HepG2 (cell line): ENCODE measurements at regions not wholly inside any gene's neighbourhood (a gene's known extent, or its start where the extent isn't known, plus 50 kb on each side); places are given as distances from the start of the nearest gene placed in this dataset.

ENCODE experiments used
- ATAC-seq: fragments of 200-7000 bp; cut with Tn5 transposase; 3 replicates; pipeline ENCODE4 v1.9.1; 2020; ENCODE audit warnings: mild to moderate bottlenecking, moderate library complexity
- BruUV-seq: library from RNA; stranded (reverse); fragments of 400-500 nt; replicated peaks from 2 replicates; lab custom pipeline; 2021; lab: Mats Ljungman, UMichigan
- CTCF ChIA-PET: fragments of 300-600 bp; formaldehyde crosslinking; extraction: SDS; loops from one replicate; lab custom pipeline; 2021; ENCODE audit warnings: low total read pairs, inconsistent platforms, low intra/inter-chr PET ratio; lab: Yijun Ruan, JAX
- POLR2A ChIA-PET: fragments of 350-600 bp; sonication (Branson Sonifier 250); formaldehyde crosslinking; loops from one replicate; lab custom pipeline; 2020; ENCODE audit warnings: antibody characterized with exemption, inconsistent platforms; lab: Yijun Ruan, JAX
- DNase-seq: peaks from one replicate; pipeline ENCODE4 v3.0.0-alpha.2; 2015; ENCODE audit warnings: low spot score
- FAIRE-seq: peaks from 3 replicates; lab custom pipeline; 2011; peaks lifted over from hg19 to GRCh38; lab: Jason Lieb, UNC
- H2AFZ ChIP-seq: one replicate; pipeline ENCODE4 v1.6.1; 2011; ENCODE audit warnings: low read length, inconsistent platforms
- H3K27ac ChIP-seq: fragments of 300-600 bp; 3 replicates; pipeline ENCODE4 v1.8.0; 2011; ENCODE audit warnings: mixed run types, mild to moderate bottlenecking, mixed read lengths, low read length, inconsistent platforms; ENCODE audit not compliant: insufficient read depth; ENCODE audit errors: extremely low read length
- H3K27me3 ChIP-seq, 2 experiments: fragments of 200-600 bp in 1 of 2; 2 replicates in 1 of 2; 3 replicates in 1 of 2; pipeline versions ENCODE4 v1.6.0 to v1.8.0; 2011; ENCODE audit warnings: low read length in 2 of 2, mild to moderate bottlenecking in 2 of 2, moderate library complexity in 2 of 2, inconsistent platforms in 1 of 2; ENCODE audit not compliant: insufficient read depth in 2 of 2, control insufficient read depth in 1 of 2
- H3K36me3 ChIP-seq, 2 experiments: fragments of 200-600 bp in 1 of 2; replicated peaks in 1 of 2; 2 replicates in 1 of 2; 3 replicates in 1 of 2; pipeline versions ENCODE4 v1.5.1 to v1.8.0; 2011; ENCODE audit warnings: low read length in 2 of 2, inconsistent platforms in 1 of 2; ENCODE audit not compliant: insufficient read depth in 2 of 2, control insufficient read depth in 1 of 2
- H3K4me1 ChIP-seq: 2 replicates; pipeline ENCODE4 v1.5.1; 2012; ENCODE audit warnings: low read length, inconsistent platforms; ENCODE audit not compliant: insufficient read depth
- H3K4me2 ChIP-seq: 2 replicates; pipeline ENCODE4 v1.6.0; 2011; ENCODE audit warnings: low read depth, low read length, inconsistent platforms
- H3K4me3 ChIP-seq, 3 experiments: fragments of 200-600 bp in 1 of 3; sonication (generic), shearing (Covaris generic) in 1 of 3; replicated peaks in 1 of 3; 2 replicates each; pipeline ENCODE4 v1.5.1; 2011 to 2016; ENCODE audit warnings: low read length in 3 of 3, inconsistent platforms in 2 of 3, low read depth in 2 of 3, mild to moderate bottlenecking in 2 of 3, control low read depth in 1 of 3, mixed read lengths in 1 of 3; ENCODE audit not compliant: insufficient read depth in 1 of 3
- H3K79me2 ChIP-seq: one replicate; pipeline ENCODE4 v1.6.1; 2011; ENCODE audit warnings: low read length, inconsistent platforms; ENCODE audit not compliant: insufficient read depth
- H3K9ac ChIP-seq: 2 replicates; pipeline ENCODE4 v1.6.0; 2011; ENCODE audit warnings: mild to moderate bottlenecking, low read depth, low read length, inconsistent platforms; ENCODE audit not compliant: insufficient read depth
- H3K9me3 ChIP-seq: 2 replicates; pipeline ENCODE4 v1.5.1; 2012; ENCODE audit warnings: mild to moderate bottlenecking, low read length
- H4K20me1 ChIP-seq: 2 replicates; pipeline ENCODE4 v1.6.0; 2011; ENCODE audit warnings: inconsistent platforms, mild to moderate bottlenecking, low read length, moderate library complexity; ENCODE audit not compliant: insufficient read depth
- CREM ChIP-seq, 2 experiments: sonication (generic) in 1 of 2; formaldehyde crosslinking in 1 of 2; IDR thresholded peaks; 2 replicates each; pipeline versions ENCODE4 v1.4.0 to v1.6.1; 2016 to 2020; ENCODE audit warnings: antibody characterized with exemption in 1 of 2, mild to moderate bottlenecking in 1 of 2, missing genetic modification reagents in 1 of 2
- EHMT2 ChIP-seq: fragments of 200-600 bp; sonication (generic); IDR thresholded peaks from 2 replicates; pipeline ENCODE4 v1.7.0; 2017; ENCODE audit warnings: antibody characterized with exemption, low read depth, low read length, borderline replicate concordance
- FOSL2 ChIP-seq: sonication (generic); formaldehyde crosslinking; IDR thresholded peaks from 2 replicates; pipeline ENCODE4 v1.4.0; 2020; ENCODE audit warnings: missing genetic modification reagents
- HNRNPH1 ChIP-seq: fragments of 200-400 bp; formaldehyde crosslinking; optimal IDR thresholded peaks from 2 replicates; pipeline ENCODE3; 2017; ENCODE audit warnings: mild to moderate bottlenecking, low read depth, low read length
- HNRNPL ChIP-seq: fragments of 200-400 bp; formaldehyde crosslinking; IDR thresholded peaks from 2 replicates; pipeline ENCODE4 v1.6.1; 2017; ENCODE audit warnings: mild to moderate bottlenecking, low read depth, low read length
- HNRNPUL1 ChIP-seq: fragments of 200-400 bp; formaldehyde crosslinking; IDR thresholded peaks from 2 replicates; pipeline ENCODE4 v1.6.1; 2017; ENCODE audit warnings: low read depth, mild to moderate bottlenecking, low read length, moderate library complexity
- HOMEZ ChIP-seq: IDR thresholded peaks from 2 replicates; pipeline ENCODE4 v1.6.1; 2016; ENCODE audit warnings: low read depth
- HOXD1 ChIP-seq: sonication (generic); formaldehyde crosslinking; IDR thresholded peaks from 2 replicates; pipeline ENCODE4 v1.5.0; 2020; ENCODE audit warnings: missing genetic modification reagents
- KLF13 ChIP-seq: sonication (generic); formaldehyde crosslinking; IDR thresholded peaks from 2 replicates; pipeline ENCODE4 v1.4.0; 2020; ENCODE audit warnings: mild to moderate bottlenecking, missing genetic modification reagents
- RBAK ChIP-seq: sonication (generic); formaldehyde crosslinking; IDR thresholded peaks from 2 replicates; pipeline ENCODE4 v1.5.1; 2020; ENCODE audit warnings: mild to moderate bottlenecking, missing genetic modification reagents
- TRIM24 ChIP-seq: sonication (generic); formaldehyde crosslinking; IDR thresholded peaks from 2 replicates; pipeline ENCODE4 v1.8.0; 2022; ENCODE audit warnings: mild to moderate bottlenecking, missing genetic modification reagents
- ZFP90 ChIP-seq: sonication (generic); formaldehyde crosslinking; IDR thresholded peaks from 2 replicates; pipeline ENCODE4 v1.8.0; 2022; ENCODE audit warnings: missing genetic modification reagents, mild to moderate bottlenecking, inconsistent platforms, borderline replicate concordance
- ZMAT5 ChIP-seq: sonication (generic); formaldehyde crosslinking; IDR thresholded peaks from 2 replicates; pipeline ENCODE4 v1.5.0; 2020; ENCODE audit warnings: mild to moderate bottlenecking, low read depth, missing genetic modification reagents, borderline replicate concordance
- ZNF121 ChIP-seq: sonication (generic); formaldehyde crosslinking; IDR thresholded peaks from 2 replicates; pipeline ENCODE4 v1.5.0; 2020; ENCODE audit warnings: mild to moderate bottlenecking, missing genetic modification reagents
- ZNF205 ChIP-seq: IDR thresholded peaks from 2 replicates; pipeline ENCODE4 v1.6.1; 2018; ENCODE audit warnings: missing biosample characterization, missing genetic modification reagents
- ZNF549 ChIP-seq: sonication (generic); formaldehyde crosslinking; IDR thresholded peaks from 2 replicates; pipeline ENCODE4 v1.5.0; 2020; ENCODE audit warnings: missing genetic modification reagents
- ZNF589 ChIP-seq: sonication (generic); formaldehyde crosslinking; conservative IDR thresholded peaks from 2 replicates; pipeline ENCODE4 v1.8.0; 2022; ENCODE audit warnings: mild to moderate bottlenecking, moderate library complexity, missing genetic modification reagents
- ZNF605 ChIP-seq: sonication (generic); formaldehyde crosslinking; IDR thresholded peaks from 2 replicates; pipeline ENCODE4 v1.8.0; 2022; ENCODE audit warnings: mild to moderate bottlenecking, missing genetic modification reagents
- ZNF839 ChIP-seq: sonication (generic); formaldehyde crosslinking; IDR thresholded peaks from 2 replicates; pipeline ENCODE4 v1.4.0; 2020; ENCODE audit warnings: missing genetic modification reagents, mild to moderate bottlenecking, borderline replicate concordance
- WGBS: methylation state at CpG from one replicate; pipeline ENCODE4 v1.1.6; 2017; ENCODE audit warnings: low lambda C conversion rate; 5-methylcytosine and 5-hydroxymethylcytosine counted together
- in situ Hi-C: cut with HindIII; loops from 2 replicates; pipeline ENCODE4 v1.10.0; 2017; ENCODE audit warnings: low pct_unique_long_range_greater_than_20kb; ENCODE audit not compliant: extremely low pct_ligation_motif_present
- intact Hi-C: fragments of 100-400 bp; cut with micrococcal nuclease; formaldehyde crosslinking; loops from one replicate; pipeline ENCODE4 v1.10.0; 2022; ENCODE audit not compliant: unreplicated experiment
- TF ChIP-seq, protein P1 (sequence below), 2 experiments: sonication (generic) in 1 of 2; formaldehyde crosslinking in 1 of 2; IDR thresholded peaks; 2 replicates each; pipeline versions ENCODE4 v1.4.0 to v1.6.1; 2018 to 2020; ENCODE audit warnings: missing genetic modification reagents in 2 of 2, borderline replicate concordance in 1 of 2, low read depth in 1 of 2, mild to moderate bottlenecking in 1 of 2, missing biosample characterization in 1 of 2

- H3K4me3 ChIP-seq = peak overlapping the region in 1 of 3 experiments; percentile 78; a peak in 2 of 6 replicates
- H3K4me2 ChIP-seq = peak overlapping the region; percentile 94
- no peaks in the 10 kb centered on the region for H3K36me3 ChIP-seq
- TF ChIP-seq ZNF121 (CRISPR knock-in tag) (peak; percentile 50; the same call in 1 of the 2 replicates), FOSL2 (CRISPR knock-in tag) (no peak), CREM (IDR thresholded peaks at IDR 0.05) (no peak), CREM (CRISPR knock-in tag; IDR thresholded peaks at IDR 0.05) (no peak), HOMEZ (no peak), HNRNPL (0 out of 2 replicates have a peak, but pooled peaks have one; percentile 40), ZNF205 (CRISPR knock-in tag) (no peak), HNRNPUL1 (no peak), KLF13 (CRISPR knock-in tag) (no peak), ZNF589 (CRISPR knock-in tag) (no peak), ZNF839 (CRISPR knock-in tag) (no peak), HNRNPH1 (no peak), HOXD1 (CRISPR knock-in tag) (no peak), ZNF605 (CRISPR knock-in tag) (peak; percentile 87; the same call in 1 of the 2 replicates), EHMT2 (no peak), ZFP90 (0 out of 2 replicates have a peak, but pooled peaks have one; percentile 9), ZNF549 (CRISPR knock-in tag) (no peak), ZMAT5 (CRISPR knock-in tag) (no peak), RBAK (CRISPR knock-in tag) (no peak; the same call in 1 of the 2 replicates), TRIM24 (CRISPR knock-in tag) (peak; percentile 35; the same call in 1 of the 2 replicates)
- TF ChIP-seq, protein P1, sequence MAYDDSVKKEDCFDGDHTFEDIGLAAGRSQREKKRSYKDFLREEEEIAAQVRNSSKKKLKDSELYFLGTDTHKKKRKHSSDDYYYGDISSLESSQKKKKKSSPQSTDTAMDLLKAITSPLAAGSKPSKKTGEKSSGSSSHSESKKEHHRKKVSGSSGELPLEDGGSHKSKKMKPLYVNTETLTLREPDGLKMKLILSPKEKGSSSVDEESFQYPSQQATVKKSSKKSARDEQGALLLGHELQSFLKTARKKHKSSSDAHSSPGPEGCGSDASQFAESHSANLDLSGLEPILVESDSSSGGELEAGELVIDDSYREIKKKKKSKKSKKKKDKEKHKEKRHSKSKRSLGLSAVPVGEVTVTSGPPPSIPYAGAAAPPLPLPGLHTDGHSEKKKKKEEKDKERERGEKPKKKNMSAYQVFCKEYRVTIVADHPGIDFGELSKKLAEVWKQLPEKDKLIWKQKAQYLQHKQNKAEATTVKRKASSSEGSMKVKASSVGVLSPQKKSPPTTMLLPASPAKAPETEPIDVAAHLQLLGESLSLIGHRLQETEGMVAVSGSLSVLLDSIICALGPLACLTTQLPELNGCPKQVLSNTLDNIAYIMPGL (CRISPR knock-in tag; IDR thresholded peaks at IDR 0.05; ENCODE audit: borderline replicate concordance in 1 of 2, low read depth in 1 of 2) = 0 out of 4 replicates have a peak, but pooled peaks of 1 of the 2 experiments have one; percentile 13
Measured at GRCh38 chr20:50309764-50310672, 119.4 kb downstream of the CEBPB start.

More at GRCh38 chr20:50309764-50310672, 119.4 kb downstream of the CEBPB start:
- intact Hi-C loops (loop anchor here (5.0 to 10.0 kb wide), 3 partner anchors 38 to 185 kb away; no protein-coding TSS in a partner anchor), in situ Hi-C loops (no loop called here)
- H3K27me3 ChIP-seq = no peaks in the 10 kb centered on the region
- DNase-seq (no peak), ATAC-seq (no peak), FAIRE-seq (no peak)
- peak overlapping the region; percentile 75 for H3K27ac ChIP-seq
- 77% methylated on average over 18 of the region's 20 CpGs for WGBS
- H4K20me1 ChIP-seq = no peaks in the 10 kb centered on the region
- H3K9ac ChIP-seq = peak overlapping the region; percentile 87
- no peaks in the 10 kb centered on the region for H3K9me3 ChIP-seq
- peaks cover 53% of the 10 kb centered on the region for H3K4me1 ChIP-seq
- CTCF ChIA-PET = interaction anchor here (1.2 kb wide), 1 partner anchor 31 kb away, joined by 4 read pairs; no protein-coding TSS in a partner anchor
- no peak overlapping the region for H2AFZ ChIP-seq
- POLR2A ChIA-PET = interaction anchor here (1.2 to 7.1 kb wide), 10 partner anchors 9 to 141 kb away, joined by 5 to 178 read pairs (median 52); partner anchors contain the start of gene CEBPB
- BruUV-seq = no TSS peak
- no peaks in the 10 kb centered on the region for H3K79me2 ChIP-seq
